ENCODE measurements at regions not wholly inside any gene's neighbourhood (a gene's known extent, or its start where the extent isn't known, plus 50 kb on each side); places are given as distances from the start of the nearest gene placed in this dataset.

- Histone ChIP-seq H3K9me3 (ENCODE audit: control insufficient read depth, low read length) (no peaks in the 10 kb centered on the region), H3K27me3 (ENCODE audit: control insufficient read depth, insufficient read depth, low read length, poor library complexity, severe bottlenecking) (no peaks in the 10 kb centered on the region), H3K4me1 (ENCODE audit: control insufficient read depth, insufficient read depth, low read length) (no peaks in the 10 kb centered on the region), H3K36me3 (ENCODE audit: control insufficient read depth, insufficient read depth, low read length) (no peaks in the 10 kb centered on the region), H3K4me3 (ENCODE audit: low read length) (no peak overlapping the region), H3K27ac (ENCODE audit: low read depth, low read length) (no peak overlapping the region), H3K9ac (ENCODE audit: extremely low read depth, low read length, poor library complexity, severe bottlenecking) (no peak overlapping the region)
- no peak for DNase-seq
- Mint-ChIP-seq H3K27ac (no peak overlapping the region), H3K4me3 (no peak overlapping the region), H3K9me3 (peaks cover 4% of the 10 kb centered on the region), H3K4me1 (peaks cover 22% of the 10 kb centered on the region), H3K27me3 (ENCODE audit: insufficient read depth) (no peaks in the 10 kb centered on the region), H3K36me3 (ENCODE audit: low read depth) (no peaks in the 10 kb centered on the region)
- no peak for TF ChIP-seq CTCF (conservative IDR thresholded peaks at IDR 0.05)
- 91 to 100% methylated on average over 3 to 4 of the region's 4 CpGs for WGBS, 2 experiments (ENCODE audit: insufficient coverage in 1 of 2, insufficient read length in 1 of 2)
These were observed 287.3 kb upstream of the CLNK start for GRCh38 chr4:10971800-10972401.

- H3K4me3 ChIP-seq (ENCODE audit: low read length): no peak overlapping the region
- no peak for DNase-seq
- H3K4me3 Mint-ChIP-seq: no peak overlapping the region
- H3K9ac ChIP-seq (ENCODE audit: extremely low read depth, low read length, poor library complexity, severe bottlenecking): no peak overlapping the region
- H3K27ac Mint-ChIP-seq: no peak overlapping the region
- no peak overlapping the region for H3K27ac ChIP-seq (ENCODE audit: low read depth, low read length)
- no peaks in the 10 kb centered on the region for H3K27me3 ChIP-seq (ENCODE audit: control insufficient read depth, insufficient read depth, low read length, poor library complexity, severe bottlenecking)
- 83% methylated on average over 2 to 5 of the region's 5 CpGs for WGBS, 2 experiments (ENCODE audit: insufficient coverage in 1 of 2, insufficient read length in 1 of 2)
- peaks cover 25% of the 10 kb centered on the region for H3K4me1 Mint-ChIP-seq
- H3K27me3 Mint-ChIP-seq (ENCODE audit: insufficient read depth): no peaks in the 10 kb centered on the region
- H3K9me3 Mint-ChIP-seq: no peaks in the 10 kb centered on the region
- no peak for TF ChIP-seq CTCF (conservative IDR thresholded peaks at IDR 0.05)
- H3K9me3 ChIP-seq (ENCODE audit: control insufficient read depth, low read length): no peaks in the 10 kb centered on the region
- no peaks in the 10 kb centered on the region for H3K36me3 ChIP-seq (ENCODE audit: control insufficient read depth, insufficient read depth, low read length)
- H3K36me3 Mint-ChIP-seq (ENCODE audit: low read depth): no peaks in the 10 kb centered on the region
- H3K4me1 ChIP-seq (ENCODE audit: control insufficient read depth, insufficient read depth, low read length): peaks cover 6% of the 10 kb centered on the region
These were observed 280.6 kb upstream of the CLNK start for GRCh38 chr4:10965196-10965595.

DNA sequence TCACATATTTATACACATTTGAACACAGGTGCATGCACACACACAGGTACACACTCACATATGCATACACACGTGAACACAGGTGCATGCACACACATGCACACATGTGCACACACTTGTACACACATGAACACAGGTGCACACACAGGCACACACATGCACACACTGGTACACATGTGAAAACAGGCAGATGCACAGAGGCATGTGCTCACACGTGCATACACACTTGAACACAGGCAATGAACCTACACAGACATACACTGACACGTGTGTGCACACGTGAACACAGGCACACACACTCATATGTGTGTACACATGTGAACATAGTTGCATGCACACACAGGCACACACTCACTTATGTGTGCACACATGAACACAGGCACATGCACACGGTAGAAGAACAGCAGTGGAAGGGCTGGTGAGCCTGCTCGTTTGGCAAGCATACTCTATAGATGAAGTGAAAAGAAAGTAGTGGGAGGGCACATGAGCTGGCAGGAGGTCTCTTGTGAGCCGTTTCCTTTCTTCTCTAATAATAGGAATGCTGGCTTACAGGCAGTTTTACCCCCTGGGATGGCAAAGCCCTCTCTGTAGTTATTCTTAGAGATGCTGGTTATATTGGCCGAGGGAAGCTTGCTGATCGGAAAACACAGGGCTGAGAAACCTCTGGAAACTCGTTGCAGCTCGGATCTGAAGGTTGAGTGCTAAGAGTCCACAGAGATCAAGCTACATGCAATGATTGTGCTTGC lies 279.6 kb upstream of the CLNK start:
- peak; percentile 62 for DNase-seq
- H3K9me3 Mint-ChIP-seq: no peaks in the 10 kb centered on the region

More for the DNA sequence above, 279.6 kb upstream of the CLNK start:
- Mint-ChIP-seq H3K36me3 (ENCODE audit: low read depth) (no peaks in the 10 kb centered on the region), H3K4me3 (no peak overlapping the region), H3K4me1 (peaks cover 32% of the 10 kb centered on the region), H3K27me3 (ENCODE audit: insufficient read depth) (no peaks in the 10 kb centered on the region), H3K27ac (no peak overlapping the region)
- WGBS, 2 experiments (ENCODE audit: insufficient coverage in 1 of 2, insufficient read length in 1 of 2): 59 to 72% methylated on average over 9 to 11 of the region's 11 CpGs
- no peak for TF ChIP-seq CTCF (conservative IDR thresholded peaks at IDR 0.05)
- Histone ChIP-seq H3K9ac (ENCODE audit: extremely low read depth, low read length, poor library complexity, severe bottlenecking) (no peak overlapping the region), H3K27ac (ENCODE audit: low read depth, low read length) (no peak overlapping the region), H3K4me3 (ENCODE audit: low read length) (no peak overlapping the region), H3K4me1 (ENCODE audit: control insufficient read depth, insufficient read depth, low read length) (peaks cover 9% of the 10 kb centered on the region), H3K27me3 (ENCODE audit: control insufficient read depth, insufficient read depth, low read length, poor library complexity, severe bottlenecking) (no peaks in the 10 kb centered on the region), H3K36me3 (ENCODE audit: control insufficient read depth, insufficient read depth, low read length) (no peaks in the 10 kb centered on the region), H3K9me3 (ENCODE audit: control insufficient read depth, low read length) (no peaks in the 10 kb centered on the region)
